ENCODE measurements at regions not wholly inside any gene's neighbourhood (a gene's known extent, or its start where the extent isn't known, plus 50 kb on each side); places are given as distances from the start of the nearest gene placed in this dataset.

DNA sequence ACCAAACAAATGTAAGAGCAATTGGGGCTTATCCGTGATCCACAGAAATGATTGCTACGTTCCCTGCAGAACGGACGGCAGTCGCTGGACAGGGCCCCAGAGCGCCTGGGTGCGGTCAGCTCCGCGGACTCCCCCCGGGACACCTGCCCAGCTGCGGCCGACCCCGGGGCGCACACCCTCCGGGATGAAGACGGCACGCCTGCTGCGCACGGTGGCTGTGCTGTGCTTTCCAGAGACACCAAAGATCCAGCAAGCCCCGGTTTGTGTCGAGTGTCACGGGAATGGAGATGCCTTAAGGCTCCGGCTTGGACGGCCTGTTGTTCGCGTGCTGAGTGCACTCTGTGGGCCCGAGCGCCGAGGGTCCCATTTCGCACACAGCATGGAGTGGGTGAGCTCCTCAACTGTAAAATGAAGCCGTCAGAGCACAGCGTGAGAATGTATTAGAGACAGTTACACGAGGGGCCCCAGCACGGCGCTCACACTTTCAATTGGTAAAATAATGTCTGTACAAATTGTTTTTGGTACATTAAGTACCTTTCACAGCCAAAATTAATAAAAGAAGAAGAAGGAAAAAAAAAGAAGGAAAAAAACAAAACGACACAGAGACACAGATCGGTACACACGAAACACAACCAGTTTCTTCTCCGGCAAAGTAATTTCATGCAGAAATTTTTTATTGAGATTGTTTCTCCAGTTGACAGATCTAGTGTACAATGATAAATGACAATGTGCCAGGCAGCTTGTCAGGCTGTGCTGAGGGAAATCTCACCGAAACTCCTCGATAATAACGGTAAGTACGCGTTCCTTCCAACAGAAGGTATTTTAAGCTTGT is 615.8 kb upstream of the SALL3 start:
- TF ChIP-seq, protein P1, sequence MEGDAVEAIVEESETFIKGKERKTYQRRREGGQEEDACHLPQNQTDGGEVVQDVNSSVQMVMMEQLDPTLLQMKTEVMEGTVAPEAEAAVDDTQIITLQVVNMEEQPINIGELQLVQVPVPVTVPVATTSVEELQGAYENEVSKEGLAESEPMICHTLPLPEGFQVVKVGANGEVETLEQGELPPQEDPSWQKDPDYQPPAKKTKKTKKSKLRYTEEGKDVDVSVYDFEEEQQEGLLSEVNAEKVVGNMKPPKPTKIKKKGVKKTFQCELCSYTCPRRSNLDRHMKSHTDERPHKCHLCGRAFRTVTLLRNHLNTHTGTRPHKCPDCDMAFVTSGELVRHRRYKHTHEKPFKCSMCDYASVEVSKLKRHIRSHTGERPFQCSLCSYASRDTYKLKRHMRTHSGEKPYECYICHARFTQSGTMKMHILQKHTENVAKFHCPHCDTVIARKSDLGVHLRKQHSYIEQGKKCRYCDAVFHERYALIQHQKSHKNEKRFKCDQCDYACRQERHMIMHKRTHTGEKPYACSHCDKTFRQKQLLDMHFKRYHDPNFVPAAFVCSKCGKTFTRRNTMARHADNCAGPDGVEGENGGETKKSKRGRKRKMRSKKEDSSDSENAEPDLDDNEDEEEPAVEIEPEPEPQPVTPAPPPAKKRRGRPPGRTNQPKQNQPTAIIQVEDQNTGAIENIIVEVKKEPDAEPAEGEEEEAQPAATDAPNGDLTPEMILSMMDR (conservative IDR thresholded peaks at IDR 0.05; ENCODE audit: low read depth, low read length), result no peak
- H3K4me3 ChIP-seq (ENCODE audit: low read depth, low read length), result no peak overlapping the region
- DNase-seq (ENCODE audit: low read depth), result no peak

DNA sequence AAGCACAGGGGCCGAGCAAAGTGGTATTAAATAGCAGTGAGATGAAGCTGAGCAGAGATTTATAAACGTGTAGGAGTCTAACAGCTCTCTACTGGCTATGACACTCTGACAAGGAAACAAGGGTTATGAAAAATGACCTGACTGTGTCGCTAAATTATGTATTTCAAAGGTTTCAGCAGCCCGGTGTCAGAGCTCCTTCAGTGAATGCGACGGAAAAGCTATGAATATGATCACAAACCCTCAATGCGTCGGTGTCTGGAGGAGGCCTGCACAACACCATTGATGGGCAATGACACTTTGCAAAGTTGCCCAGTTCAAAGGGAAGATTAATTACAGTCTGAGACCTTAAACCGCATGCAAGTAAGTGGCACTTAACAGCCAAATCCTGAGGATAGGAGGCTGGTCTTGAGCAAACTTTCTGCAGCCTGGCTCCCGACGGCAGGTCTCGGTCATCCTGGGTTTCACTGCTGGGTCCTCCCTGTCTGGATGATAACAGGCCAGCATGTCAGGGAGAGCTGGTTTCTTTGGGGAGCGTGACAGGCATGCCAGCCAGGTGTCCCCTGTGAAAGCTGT is 615.1 kb upstream of the SALL3 start:
- no peak overlapping the region for H3K4me3 ChIP-seq (ENCODE audit: low read depth, low read length)
- TF ChIP-seq, protein P1 (conservative IDR thresholded peaks at IDR 0.05; ENCODE audit: low read depth, low read length), result no peak
- DNase-seq (ENCODE audit: low read depth), result no peak

DNA sequence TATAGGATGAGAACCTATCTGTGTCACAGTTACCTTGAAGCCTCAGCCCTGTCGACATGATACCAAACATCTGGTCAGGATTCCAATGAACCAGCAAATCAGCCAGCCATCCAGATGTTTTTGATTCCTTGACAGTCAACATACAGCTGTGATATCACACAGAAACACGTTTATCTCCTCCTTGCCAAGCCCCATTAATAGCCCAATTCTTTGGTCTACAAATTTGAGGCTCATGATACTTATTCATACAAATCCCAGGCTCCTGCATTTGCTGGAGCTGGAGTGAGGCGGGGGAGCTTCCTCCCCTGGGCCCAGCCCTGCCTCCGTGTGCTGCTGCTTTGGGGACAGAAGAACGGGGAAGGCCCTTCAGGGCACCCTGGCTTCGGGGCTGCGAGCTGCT is 611.6 kb upstream of the SALL3 start:
- no peak overlapping the region for H3K4me3 ChIP-seq (ENCODE audit: low read depth, low read length)
- TF ChIP-seq, protein P1 (conservative IDR thresholded peaks at IDR 0.05; ENCODE audit: low read depth, low read length), result no peak
- no peak for DNase-seq (ENCODE audit: low read depth)

DNA sequence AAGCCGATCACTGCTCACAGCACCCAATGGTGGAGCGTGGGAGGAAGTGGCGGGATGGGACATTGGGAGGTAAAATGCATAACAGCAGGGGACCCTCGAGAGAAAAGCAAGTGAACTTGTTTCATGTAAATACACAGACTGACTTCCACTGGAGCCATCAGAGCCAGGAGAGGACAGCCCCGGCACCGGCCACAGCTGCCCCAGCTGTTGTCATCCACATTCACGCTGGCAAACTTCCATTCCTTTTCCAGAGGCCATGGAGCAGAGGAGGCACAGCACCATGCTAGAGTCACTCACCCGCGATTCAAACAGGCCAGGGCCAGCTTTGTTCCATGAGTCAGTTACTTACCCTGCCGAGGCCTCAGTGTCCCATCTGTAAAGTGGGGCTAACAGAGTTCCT is 610.9 kb upstream of the SALL3 start:
- H3K4me3 ChIP-seq (ENCODE audit: low read depth, low read length), result no peak overlapping the region
- DNase-seq (ENCODE audit: low read depth), result no peak
- TF ChIP-seq, protein P1 (conservative IDR thresholded peaks at IDR 0.05; ENCODE audit: low read depth, low read length), result no peak

DNA sequence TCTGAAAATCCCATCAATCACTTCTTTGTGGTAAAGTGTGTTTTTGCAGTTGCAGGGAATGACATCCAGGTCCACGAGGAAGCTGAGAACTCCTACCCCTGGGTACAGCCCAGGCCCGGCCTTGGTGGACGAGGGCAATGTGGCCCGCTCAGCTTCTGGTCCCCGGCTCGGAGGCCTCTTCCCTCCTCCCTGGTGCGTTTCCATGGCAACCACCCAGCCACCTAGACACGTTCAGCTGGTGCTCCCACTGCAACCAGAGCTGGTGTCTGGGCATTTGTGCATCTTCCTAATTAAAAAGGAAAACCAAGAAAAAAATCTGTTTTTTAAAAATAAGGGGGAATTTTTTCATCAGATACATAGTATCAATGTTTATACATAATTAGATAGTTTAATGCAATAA is 603.6 kb upstream of the SALL3 start:
- DNase-seq (ENCODE audit: low read depth), result no peak
- no peak overlapping the region for H3K4me3 ChIP-seq (ENCODE audit: low read depth, low read length)
- TF ChIP-seq, protein P1 (conservative IDR thresholded peaks at IDR 0.05; ENCODE audit: low read depth, low read length), result no peak

DNA sequence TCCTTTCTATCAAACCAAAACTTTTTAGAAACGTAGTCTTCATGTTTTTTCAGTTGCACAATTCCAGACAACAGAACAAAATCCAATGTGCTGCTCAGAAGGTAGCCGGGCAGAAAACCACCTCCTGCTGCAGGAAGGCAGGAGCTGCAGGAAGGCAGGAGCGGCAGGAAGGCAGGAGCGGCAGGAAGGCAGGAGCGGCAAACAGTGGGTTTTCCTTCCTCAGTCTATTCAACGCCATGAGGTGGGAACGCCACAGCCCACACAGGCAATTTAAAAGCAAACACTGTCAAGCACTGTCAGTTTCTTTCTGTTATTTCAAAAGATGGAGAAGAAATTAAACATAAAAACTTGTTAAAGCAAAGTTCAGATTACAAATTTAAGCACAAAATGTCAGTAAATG is 601.2 kb upstream of the SALL3 start:
- DNase-seq (ENCODE audit: low read depth), result no peak
- no peak overlapping the region for H3K4me3 ChIP-seq (ENCODE audit: low read depth, low read length)
- TF ChIP-seq, protein P1 (conservative IDR thresholded peaks at IDR 0.05; ENCODE audit: low read depth, low read length), result no peak

DNA sequence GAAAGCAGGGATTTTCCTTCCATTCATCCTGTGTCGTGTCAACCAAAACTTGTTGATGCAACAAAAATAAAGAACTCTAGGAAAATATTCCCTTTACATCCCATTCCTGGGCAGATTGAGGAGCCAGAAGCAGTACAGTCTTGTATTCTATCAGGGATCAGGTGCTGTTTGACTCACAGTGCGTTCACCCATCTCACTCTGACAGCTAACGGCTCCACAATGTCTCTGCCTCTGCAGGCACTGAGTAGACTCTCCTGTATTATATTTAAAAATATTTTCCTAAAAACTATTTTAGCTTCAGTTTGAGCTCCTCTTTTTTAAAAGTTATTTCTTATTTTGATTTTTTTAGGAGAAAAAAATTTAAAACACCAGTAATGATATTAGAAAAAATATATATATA is 600.6 kb upstream of the SALL3 start:
- DNase-seq (ENCODE audit: low read depth), result no peak
- TF ChIP-seq, protein P1 (conservative IDR thresholded peaks at IDR 0.05; ENCODE audit: low read depth, low read length), result no peak
- no peak overlapping the region for H3K4me3 ChIP-seq (ENCODE audit: low read depth, low read length)
